ENCODE measurements at regions not wholly inside any gene's neighbourhood (a gene's known extent, or its start where the extent isn't known, plus 50 kb on each side); places are given as distances from the start of the nearest gene placed in this dataset.

DNA sequence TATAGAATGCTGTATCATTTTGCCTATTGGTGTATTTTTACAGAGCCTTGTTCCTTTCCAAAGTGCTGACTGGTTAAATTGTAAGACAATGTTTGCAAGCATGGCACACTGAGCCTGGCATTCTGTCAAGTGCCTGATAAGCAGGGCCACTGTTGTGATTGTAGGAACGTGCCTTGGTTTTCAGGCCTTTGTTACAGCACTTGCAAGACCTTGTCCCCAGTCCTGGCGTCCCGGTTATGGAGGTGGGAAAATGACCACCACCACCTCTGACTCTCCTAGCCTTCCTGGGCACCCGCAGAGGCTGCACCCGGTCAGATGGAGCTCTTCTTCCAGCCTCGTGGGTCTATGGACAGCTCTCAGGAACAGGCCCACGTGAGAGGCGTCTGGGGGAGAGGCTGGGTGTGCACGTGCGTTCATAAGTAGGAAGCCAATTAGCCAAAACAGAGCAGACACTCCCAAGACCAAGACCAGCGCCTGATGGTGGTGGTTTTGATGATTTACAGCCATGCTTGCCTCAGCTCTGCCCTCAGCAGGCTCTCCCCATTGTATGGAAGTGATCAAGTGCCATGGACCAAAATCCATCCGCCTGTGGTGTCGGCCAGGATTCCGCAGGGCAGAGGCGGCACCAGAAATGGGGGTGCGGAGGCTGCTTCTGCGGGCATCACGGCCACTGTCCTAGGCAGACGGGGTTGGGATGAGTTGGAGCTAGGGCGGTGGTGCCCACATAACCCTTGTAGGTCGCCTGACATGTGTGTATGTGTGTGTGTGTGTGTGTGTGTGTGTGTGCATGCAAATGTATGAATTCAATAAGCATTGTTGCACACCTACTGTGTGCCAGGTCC lies 89.8 kb downstream of the RTL6 start:
- TF ChIP-seq POLR2A (IDR thresholded peaks at IDR 0.05), result no peak
- TF ChIP-seq, protein P1, sequence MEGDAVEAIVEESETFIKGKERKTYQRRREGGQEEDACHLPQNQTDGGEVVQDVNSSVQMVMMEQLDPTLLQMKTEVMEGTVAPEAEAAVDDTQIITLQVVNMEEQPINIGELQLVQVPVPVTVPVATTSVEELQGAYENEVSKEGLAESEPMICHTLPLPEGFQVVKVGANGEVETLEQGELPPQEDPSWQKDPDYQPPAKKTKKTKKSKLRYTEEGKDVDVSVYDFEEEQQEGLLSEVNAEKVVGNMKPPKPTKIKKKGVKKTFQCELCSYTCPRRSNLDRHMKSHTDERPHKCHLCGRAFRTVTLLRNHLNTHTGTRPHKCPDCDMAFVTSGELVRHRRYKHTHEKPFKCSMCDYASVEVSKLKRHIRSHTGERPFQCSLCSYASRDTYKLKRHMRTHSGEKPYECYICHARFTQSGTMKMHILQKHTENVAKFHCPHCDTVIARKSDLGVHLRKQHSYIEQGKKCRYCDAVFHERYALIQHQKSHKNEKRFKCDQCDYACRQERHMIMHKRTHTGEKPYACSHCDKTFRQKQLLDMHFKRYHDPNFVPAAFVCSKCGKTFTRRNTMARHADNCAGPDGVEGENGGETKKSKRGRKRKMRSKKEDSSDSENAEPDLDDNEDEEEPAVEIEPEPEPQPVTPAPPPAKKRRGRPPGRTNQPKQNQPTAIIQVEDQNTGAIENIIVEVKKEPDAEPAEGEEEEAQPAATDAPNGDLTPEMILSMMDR (IDR thresholded peaks at IDR 0.05), result no peak

Data from uterus (tissue), 2 donors.